HG02642 (cell line): ENCODE measurements at regions not wholly inside any gene's neighbourhood (a gene's known extent, or its start where the extent isn't known, plus 50 kb on each side); places are given as distances from the start of the nearest gene placed in this dataset.
"Not testable (repeated sequence)": the region's sequence is repeated elsewhere in the genome, so short reads cannot be mapped to it uniquely, and the experiment has no call there.

ENCODE experiments used
- ATAC-seq: cut with Tn5 transposase; IDR thresholded peaks from one replicate; pipeline ENCODE4 v1.9.1; 2021; ENCODE audit warnings: mild to moderate bottlenecking; ENCODE audit not compliant: unreplicated experiment, poor library complexity

GRCh38 chr5:86115164-86115563 is 502.6 kb upstream of the COX7C start:
- no peak for ATAC-seq

GRCh38 chr5:86118542-86118941 is 499.2 kb upstream of the COX7C start:
- no peak for ATAC-seq

- ATAC-seq: no peak
These were observed 493.4 kb upstream of the COX7C start for GRCh38 chr5:86124333-86124732.

GRCh38 chr5:86125731-86126601 is 491.8 kb upstream of the COX7C start:
- no peak for ATAC-seq

GRCh38 chr5:86127696-86128095 is 490.0 kb upstream of the COX7C start:
- ATAC-seq: no peak

- no peak for ATAC-seq
These were observed 488.7 kb upstream of the COX7C start for GRCh38 chr5:86129009-86129408.

GRCh38 chr5:86137297-86137696 is 480.4 kb upstream of the COX7C start:
- no peak for ATAC-seq

GRCh38 chr5:86143837-86144236 is 473.9 kb upstream of the COX7C start:
- ATAC-seq: no peak

GRCh38 chr5:86152988-86153560 is 464.7 kb upstream of the COX7C start:
- ATAC-seq: no peak

- ATAC-seq: no peak
These were observed 461.9 kb upstream of the COX7C start for GRCh38 chr5:86155796-86156195.

- no peak for ATAC-seq
These were observed 447.5 kb upstream of the COX7C start for GRCh38 chr5:86170194-86170593.

GRCh38 chr5:86175224-86175623 is 442.5 kb upstream of the COX7C start:
- peak; percentile 88 for ATAC-seq

GRCh38 chr5:86199287-86199686 is 418.5 kb upstream of the COX7C start:
- ATAC-seq: no peak

GRCh38 chr5:86228147-86228546 is 389.6 kb upstream of the COX7C start:
- no peak for ATAC-seq

- ATAC-seq: no peak
These were observed 385.5 kb upstream of the COX7C start for GRCh38 chr5:86232246-86232645.

GRCh38 chr5:86244153-86244552 is 373.6 kb upstream of the COX7C start:
- no peak for ATAC-seq

GRCh38 chr5:86257871-86258270 is 359.9 kb upstream of the COX7C start:
- ATAC-seq: no peak

GRCh38 chr5:86284400-86285190 is 333.1 kb upstream of the COX7C start:
- ATAC-seq: not testable (repeated sequence)

- ATAC-seq: not testable (repeated sequence)
These were observed 330.3 kb upstream of the COX7C start for GRCh38 chr5:86287437-86287836.

- ATAC-seq: not testable (repeated sequence)
These were observed 328.0 kb upstream of the COX7C start for GRCh38 chr5:86289786-86290185.

- not testable (repeated sequence) for ATAC-seq
These were observed 324.9 kb upstream of the COX7C start for GRCh38 chr5:86292811-86293210.
